H1 (cell line): ENCODE measurements at regions not wholly inside any gene's neighbourhood (a gene's known extent, or its start where the extent isn't known, plus 50 kb on each side); places are given as distances from the start of the nearest gene placed in this dataset.

Source experiments
- JUN ChIP-seq: IDR thresholded peaks from 2 replicates; pipeline ENCODE4 v1.6.1; 2011; ENCODE audit warnings: low read depth, mild to moderate bottlenecking, improper control_type of control experiment, low read length

DNA sequence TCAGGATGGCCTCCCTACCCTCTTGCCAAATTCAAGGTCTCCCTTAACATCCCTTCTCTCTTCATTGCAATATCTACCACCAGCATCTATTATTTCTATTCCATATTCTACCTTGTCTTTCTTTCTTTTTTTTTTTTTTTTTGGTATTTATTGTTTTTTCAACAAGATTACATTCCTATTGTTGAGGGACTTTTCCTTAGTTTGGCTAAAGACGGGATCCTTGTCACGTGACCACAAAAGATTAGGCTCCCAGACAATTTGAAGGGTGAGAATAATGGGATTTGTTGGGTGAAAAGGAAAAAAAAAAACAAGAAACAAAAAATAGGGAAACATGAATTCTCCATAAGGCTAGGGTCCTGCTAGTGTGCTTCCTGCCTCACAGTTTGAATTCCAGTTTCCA, 124.3 kb upstream of the MCHR2 start (continued):
- no peak for TF ChIP-seq JUN
